Nephron progenitor cell (in vitro differentiated cells): ENCODE measurements at regions not wholly inside any gene's neighbourhood (a gene's known extent, or its start where the extent isn't known, plus 50 kb on each side); places are given as distances from the start of the nearest gene placed in this dataset.

Experiments used
- DNase-seq: peaks from one replicate; pipeline ENCODE4 v3.0.0; 2021
- H3K27ac Mint-ChIP-seq: 2 replicates; pipeline ENCODE4 v1.8.0; 2021; ENCODE audit warnings: mild to moderate bottlenecking, moderate library complexity, mixed read lengths
- H3K27me3 Mint-ChIP-seq: 2 replicates; pipeline ENCODE4 v1.8.0; 2021; ENCODE audit warnings: mild to moderate bottlenecking, low read depth, mixed read lengths; ENCODE audit not compliant: poor library complexity
- H3K36me3 Mint-ChIP-seq: 2 replicates; pipeline ENCODE4 v1.8.0; 2021; ENCODE audit warnings: low read depth, mixed read lengths
- H3K4me1 Mint-ChIP-seq: 2 replicates; pipeline ENCODE4 v1.8.0; 2021; ENCODE audit warnings: mixed read lengths
- H3K4me3 Mint-ChIP-seq: 2 replicates; pipeline ENCODE4 v1.8.0; 2021; ENCODE audit warnings: mild to moderate bottlenecking, moderate library complexity, mixed read lengths
- H3K9me3 Mint-ChIP-seq: 2 replicates; pipeline ENCODE4 v1.8.0; 2021; ENCODE audit warnings: mild to moderate bottlenecking, moderate library complexity, mixed read lengths
- TF ChIP-seq, protein P1 (sequence below): fragments of 200-600 bp; sonication (generic); IDR thresholded peaks from 2 replicates; pipeline ENCODE4 v1.5.0; 2021; ENCODE audit warnings: antibody characterized with exemption

DNA sequence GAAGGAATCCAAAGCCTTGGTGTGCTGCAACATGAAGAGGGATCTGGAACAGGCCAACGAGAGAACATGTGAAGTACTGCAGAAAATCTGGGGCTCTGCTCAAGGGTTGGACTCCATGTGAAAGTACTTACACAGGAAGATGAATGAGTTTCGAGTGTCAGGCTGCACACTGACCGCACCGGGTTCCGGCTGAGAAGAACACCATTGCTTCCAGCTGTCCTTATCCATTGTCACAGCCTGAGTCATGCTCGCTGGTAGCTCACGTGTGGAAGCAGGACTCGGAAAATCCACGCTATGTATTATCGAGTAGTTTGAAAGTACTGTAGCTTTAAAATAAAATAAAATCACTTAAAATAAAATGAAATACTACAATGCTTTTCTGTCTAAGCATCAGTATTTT is 50.4 kb upstream of the TBL1X start:
- no peak for DNase-seq
- Mint-ChIP-seq H3K36me3 (no peaks in the 10 kb centered on the region), H3K4me3 (no peak overlapping the region), H3K9me3 (peaks cover 35% of the 10 kb centered on the region), H3K4me1 (no peaks in the 10 kb centered on the region), H3K27me3 (no peaks in the 10 kb centered on the region), H3K27ac (peak overlapping the region; percentile 29)
- TF ChIP-seq, protein P1, sequence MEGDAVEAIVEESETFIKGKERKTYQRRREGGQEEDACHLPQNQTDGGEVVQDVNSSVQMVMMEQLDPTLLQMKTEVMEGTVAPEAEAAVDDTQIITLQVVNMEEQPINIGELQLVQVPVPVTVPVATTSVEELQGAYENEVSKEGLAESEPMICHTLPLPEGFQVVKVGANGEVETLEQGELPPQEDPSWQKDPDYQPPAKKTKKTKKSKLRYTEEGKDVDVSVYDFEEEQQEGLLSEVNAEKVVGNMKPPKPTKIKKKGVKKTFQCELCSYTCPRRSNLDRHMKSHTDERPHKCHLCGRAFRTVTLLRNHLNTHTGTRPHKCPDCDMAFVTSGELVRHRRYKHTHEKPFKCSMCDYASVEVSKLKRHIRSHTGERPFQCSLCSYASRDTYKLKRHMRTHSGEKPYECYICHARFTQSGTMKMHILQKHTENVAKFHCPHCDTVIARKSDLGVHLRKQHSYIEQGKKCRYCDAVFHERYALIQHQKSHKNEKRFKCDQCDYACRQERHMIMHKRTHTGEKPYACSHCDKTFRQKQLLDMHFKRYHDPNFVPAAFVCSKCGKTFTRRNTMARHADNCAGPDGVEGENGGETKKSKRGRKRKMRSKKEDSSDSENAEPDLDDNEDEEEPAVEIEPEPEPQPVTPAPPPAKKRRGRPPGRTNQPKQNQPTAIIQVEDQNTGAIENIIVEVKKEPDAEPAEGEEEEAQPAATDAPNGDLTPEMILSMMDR = no peak
